Smooth muscle cell (in vitro differentiated cells): ENCODE measurements at regions not wholly inside any gene's neighbourhood (a gene's known extent, or its start where the extent isn't known, plus 50 kb on each side); places are given as distances from the start of the nearest gene placed in this dataset.

ENCODE experiments used
- DNase-seq: peaks from one replicate; lab custom pipeline; 2025; ENCODE audit not compliant: unreplicated experiment; lab: John Stamatoyannopoulos, UW
- H2AFZ ChIP-seq: fragments of 200-600 bp; sonication (generic); 2 replicates; pipeline ENCODE4 v1.6.0; 2016; ENCODE audit warnings: antibody characterized with exemption, low read depth, mild to moderate bottlenecking
- H3F3A ChIP-seq: fragments of 200-600 bp; sonication (generic); 2 replicates; pipeline ENCODE4 v1.6.0; 2017; ENCODE audit warnings: antibody characterized with exemption, low read depth
- H3K27ac ChIP-seq: fragments of 200-600 bp; sonication (generic); 2 replicates; pipeline ENCODE4 v1.5.1; 2016; ENCODE audit warnings: low read depth, mild to moderate bottlenecking
- H3K27me3 ChIP-seq: fragments of 200-600 bp; sonication (generic); 2 replicates; pipeline ENCODE4 v1.6.1; 2016; ENCODE audit warnings: low read depth, mild to moderate bottlenecking
- H3K36me3 ChIP-seq: fragments of 200-600 bp; sonication (generic); 2 replicates; pipeline ENCODE4 v1.5.1; 2016; ENCODE audit warnings: low read depth
- H3K4me1 ChIP-seq: fragments of 200-600 bp; sonication (generic); 2 replicates; pipeline ENCODE4 v1.5.1; 2016; ENCODE audit warnings: low read depth
- H3K4me2 ChIP-seq: fragments of 200-600 bp; sonication (generic); 2 replicates; pipeline ENCODE4 v1.6.0; 2016; ENCODE audit warnings: mild to moderate bottlenecking
- H3K4me3 ChIP-seq: fragments of 200-600 bp; sonication (generic); 2 replicates; pipeline ENCODE4 v1.5.1; 2016; ENCODE audit warnings: mild to moderate bottlenecking
- H3K79me2 ChIP-seq: fragments of 200-600 bp; sonication (generic); 2 replicates; pipeline ENCODE4 v1.6.0; 2016; ENCODE audit warnings: low read depth, mild to moderate bottlenecking
- H3K9ac ChIP-seq: fragments of 200-600 bp; sonication (generic); 2 replicates; pipeline ENCODE4 v1.6.0; 2016; ENCODE audit warnings: low read depth
- H3K9me3 ChIP-seq: fragments of 200-600 bp; sonication (generic); replicated peaks from 2 replicates; pipeline ENCODE4 v1.5.1; 2016; ENCODE audit warnings: low read depth
- H4K20me1 ChIP-seq: fragments of 200-600 bp; sonication (generic); 2 replicates; pipeline ENCODE4 v1.6.0; 2016; ENCODE audit warnings: low read depth
- CTCF ChIP-seq: fragments of 200-600 bp; sonication (generic); IDR thresholded peaks from 2 replicates; pipeline ENCODE4 v1.5.1; 2017; ENCODE audit warnings: borderline replicate concordance, mild to moderate bottlenecking, antibody characterized with exemption; ENCODE audit not compliant: insufficient read depth, poor library complexity, severe bottlenecking
- WGBS: methylation state at CpG from one replicate; pipeline ENCODE4 v1.1.7; 2016; ENCODE audit warnings: low lambda C conversion rate; 5-methylcytosine and 5-hydroxymethylcytosine counted together

GRCh38 chr14:97057238-97058073 is 260.3 kb downstream of the VRK1 start:
- Histone ChIP-seq H3K27me3 (peaks cover 9% of the 10 kb centered on the region), H3K4me1 (no peaks in the 10 kb centered on the region), H2AFZ (no peak overlapping the region), H3K79me2 (no peaks in the 10 kb centered on the region), H3F3A (no peaks in the 10 kb centered on the region), H3K9ac (no peak overlapping the region), H4K20me1 (no peaks in the 10 kb centered on the region), H3K36me3 (no peaks in the 10 kb centered on the region), H3K4me2 (no peak overlapping the region), H3K9me3 (no peaks in the 10 kb centered on the region), H3K27ac (no peak overlapping the region), H3K4me3 (no peak overlapping the region)
- DNase-seq: no peak
- 60% methylated on average over 16 of the region's 16 CpGs for WGBS
- no peak for TF ChIP-seq CTCF

DNA sequence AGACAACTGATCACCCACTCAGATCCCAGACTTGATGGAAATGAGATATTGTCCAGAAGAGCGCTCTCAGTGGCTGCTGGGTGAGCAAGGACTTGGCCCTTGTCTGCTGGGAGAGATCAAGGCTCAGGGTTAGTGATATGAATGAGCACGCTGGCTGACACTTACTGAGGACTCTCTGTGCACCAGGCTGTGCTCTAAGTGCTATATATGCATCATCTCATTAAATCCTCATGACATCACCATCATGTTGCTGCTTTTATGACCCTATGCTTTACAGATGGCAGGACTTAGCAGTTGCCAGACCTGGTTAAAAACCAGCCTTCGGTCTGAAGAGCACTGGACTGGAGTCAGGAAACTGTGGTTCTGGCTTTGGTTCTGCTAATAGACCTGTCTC is 260.9 kb downstream of the VRK1 start:
- Histone ChIP-seq H3K4me2 (no peak overlapping the region), H3K36me3 (no peaks in the 10 kb centered on the region), H3K27ac (no peak overlapping the region), H3F3A (no peaks in the 10 kb centered on the region), H3K9ac (no peak overlapping the region), H4K20me1 (no peaks in the 10 kb centered on the region), H3K79me2 (no peaks in the 10 kb centered on the region), H2AFZ (no peak overlapping the region), H3K4me3 (no peak overlapping the region), H3K4me1 (no peaks in the 10 kb centered on the region), H3K27me3 (peaks cover 9% of the 10 kb centered on the region), H3K9me3 (no peaks in the 10 kb centered on the region)
- 32% methylated on average over 3 of the region's 3 CpGs for WGBS
- no peak for DNase-seq
- TF ChIP-seq CTCF: no peak

GRCh38 chr14:97058589-97058988 is 261.4 kb downstream of the VRK1 start:
- Histone ChIP-seq H3K27me3 (peaks cover 9% of the 10 kb centered on the region), H3F3A (no peaks in the 10 kb centered on the region), H3K4me1 (no peaks in the 10 kb centered on the region), H3K27ac (no peak overlapping the region), H3K4me3 (no peak overlapping the region), H3K79me2 (no peaks in the 10 kb centered on the region), H4K20me1 (no peaks in the 10 kb centered on the region), H3K36me3 (no peaks in the 10 kb centered on the region), H3K4me2 (no peak overlapping the region), H2AFZ (no peak overlapping the region), H3K9me3 (no peaks in the 10 kb centered on the region), H3K9ac (no peak overlapping the region)
- no peak for TF ChIP-seq CTCF
- DNase-seq: no peak
- 89% methylated on average over 2 of the region's 2 CpGs for WGBS

- Histone ChIP-seq H3K27me3 (no peaks in the 10 kb centered on the region), H4K20me1 (no peaks in the 10 kb centered on the region), H3K4me2 (no peak overlapping the region), H3K27ac (no peak overlapping the region), H3K4me1 (no peaks in the 10 kb centered on the region), H3F3A (no peaks in the 10 kb centered on the region), H3K36me3 (no peaks in the 10 kb centered on the region), H3K4me3 (no peak overlapping the region), H3K79me2 (no peaks in the 10 kb centered on the region), H3K9me3 (no peaks in the 10 kb centered on the region), H2AFZ (no peak overlapping the region), H3K9ac (no peak overlapping the region)
- no peak for TF ChIP-seq CTCF
- 94% methylated on average over 14 of the region's 14 CpGs for WGBS
- DNase-seq: no peak
Measured at GRCh38 chr14:97061198-97061597, 264.0 kb downstream of the VRK1 start.
